ENCODE measurements at regions not wholly inside any gene's neighbourhood (a gene's known extent, or its start where the extent isn't known, plus 50 kb on each side); places are given as distances from the start of the nearest gene placed in this dataset.

DNA sequence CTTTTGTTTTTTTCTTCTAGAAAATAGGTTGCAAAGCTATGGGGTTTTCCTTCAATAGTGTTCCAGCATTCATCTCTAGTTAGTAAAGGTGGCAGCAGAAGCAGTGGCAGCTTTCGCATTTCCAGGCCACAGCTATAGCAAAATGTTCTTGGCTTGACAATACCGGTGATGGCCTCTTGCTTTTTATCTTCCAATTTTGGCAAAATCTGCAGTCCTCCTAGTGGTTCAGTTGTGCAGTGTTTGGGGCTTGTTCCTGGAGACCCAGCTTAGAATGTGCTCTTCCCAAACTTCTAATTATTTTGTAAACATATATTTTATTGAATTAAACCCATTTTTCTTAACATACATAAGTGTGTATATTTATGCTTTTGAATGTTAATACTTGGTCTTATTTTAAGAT is 370.6 kb upstream of the MAN1A1 start:
- H3K9ac ChIP-seq (ENCODE audit: low read depth, low read length), result no peak overlapping the region
- no peak overlapping the region for H3K4me3 ChIP-seq (ENCODE audit: low read depth, low read length)

DNA sequence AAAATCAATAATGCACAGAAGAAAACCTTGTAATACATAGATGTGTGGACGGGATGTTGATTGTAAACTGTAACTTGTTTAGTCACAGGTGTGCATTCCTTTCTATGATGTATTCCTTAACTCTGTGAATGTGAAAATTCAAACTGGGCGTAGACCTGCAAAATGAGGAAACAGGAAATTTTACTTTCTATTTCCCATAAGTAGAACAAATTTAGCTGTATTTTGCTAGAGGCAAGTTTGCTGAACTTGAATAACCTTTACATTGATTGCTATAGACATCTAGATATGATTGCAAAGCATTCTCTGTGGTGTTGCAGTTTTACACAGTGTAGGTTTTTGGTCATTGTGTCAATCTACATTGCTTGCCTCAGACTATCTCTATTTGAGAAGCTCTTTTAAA is 368.4 kb upstream of the MAN1A1 start:
- Histone ChIP-seq H3K9me3 (ENCODE audit: control insufficient read depth, insufficient read depth, low read length) (no peaks in the 10 kb centered on the region), H3K4me1 (ENCODE audit: control insufficient read depth, insufficient read depth, low read length) (peaks cover 7% of the 10 kb centered on the region; the same call in 1 of the 2 replicates), H3K27me3 (ENCODE audit: control insufficient read depth, insufficient read depth, low read length) (no peaks in the 10 kb centered on the region), H3K36me3 (ENCODE audit: control insufficient read depth, insufficient read depth, low read length) (no peaks in the 10 kb centered on the region), H3K9ac (ENCODE audit: low read depth, low read length) (no peak overlapping the region), H3K4me3 (ENCODE audit: low read depth, low read length) (no peak overlapping the region), H3K27ac (ENCODE audit: low read depth, low read length) (no peak overlapping the region)

More for the DNA sequence above, 370.6 kb upstream of the MAN1A1 start:
- Histone ChIP-seq H3K27ac (ENCODE audit: low read depth, low read length) (no peak overlapping the region), H3K4me1 (ENCODE audit: control insufficient read depth, insufficient read depth, low read length) (peaks cover 7% of the 10 kb centered on the region; the same call in 1 of the 2 replicates), H3K9me3 (ENCODE audit: control insufficient read depth, insufficient read depth, low read length) (no peaks in the 10 kb centered on the region), H3K27me3 (ENCODE audit: control insufficient read depth, insufficient read depth, low read length) (no peaks in the 10 kb centered on the region), H3K36me3 (ENCODE audit: control insufficient read depth, insufficient read depth, low read length) (no peaks in the 10 kb centered on the region)

DNA sequence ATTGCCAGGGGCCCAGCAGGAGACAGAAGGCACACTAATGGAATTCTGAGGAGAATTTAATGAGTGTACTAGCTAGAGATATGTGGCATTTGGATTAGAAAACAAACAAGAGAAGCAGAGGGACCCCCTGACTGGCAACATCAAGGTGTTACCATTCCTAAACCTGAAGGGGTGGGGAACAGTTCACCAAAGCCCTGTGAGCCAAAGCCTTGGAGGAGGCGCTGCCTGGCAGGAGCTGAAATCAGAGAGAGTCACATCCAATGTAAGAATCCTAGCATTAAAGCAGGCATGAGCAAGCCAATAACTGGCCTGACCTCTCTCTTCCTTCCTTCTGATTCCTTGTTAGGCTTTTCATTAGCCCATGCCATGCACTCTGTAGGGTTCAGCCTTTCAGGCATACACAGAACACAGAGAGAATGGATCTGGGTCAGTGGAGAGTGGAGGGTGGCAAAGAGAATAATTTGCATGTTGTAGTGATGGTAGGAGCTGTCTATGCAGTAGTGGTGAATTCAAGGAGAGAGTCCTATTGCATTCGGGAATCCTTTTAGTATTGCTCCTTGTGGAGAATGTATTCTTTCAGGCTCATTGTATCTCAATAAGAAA is 367.2 kb upstream of the MAN1A1 start:
- no peaks in the 10 kb centered on the region for H3K9me3 ChIP-seq (ENCODE audit: control insufficient read depth, insufficient read depth, low read length)
- peaks cover 7% of the 10 kb centered on the region; the same call in 1 of the 2 replicates for H3K4me1 ChIP-seq (ENCODE audit: control insufficient read depth, insufficient read depth, low read length)
- no peaks in the 10 kb centered on the region for H3K27me3 ChIP-seq (ENCODE audit: control insufficient read depth, insufficient read depth, low read length)
- no peak overlapping the region for H3K9ac ChIP-seq (ENCODE audit: low read depth, low read length)
- no peaks in the 10 kb centered on the region for H3K36me3 ChIP-seq (ENCODE audit: control insufficient read depth, insufficient read depth, low read length)
- no peak overlapping the region for H3K4me3 ChIP-seq (ENCODE audit: low read depth, low read length)
- H3K27ac ChIP-seq (ENCODE audit: low read depth, low read length), result no peak overlapping the region

DNA sequence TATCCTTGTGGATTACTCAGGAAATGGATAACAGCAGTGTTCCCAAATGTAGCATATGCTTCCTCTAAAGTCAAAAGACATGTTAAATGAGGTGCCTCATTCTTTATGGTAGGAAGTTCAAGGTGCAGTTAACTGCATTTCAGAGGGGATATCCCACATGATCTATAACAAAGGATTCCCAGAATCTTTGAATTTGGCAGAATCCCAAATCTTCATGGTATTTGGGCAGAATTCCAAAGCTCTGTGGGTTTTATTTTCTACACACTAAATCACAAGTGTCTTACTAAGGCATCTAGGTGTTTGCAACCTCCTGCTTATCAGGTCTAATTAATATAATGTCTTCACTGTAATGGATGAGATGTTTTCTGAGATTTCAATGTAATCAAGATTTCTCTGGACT is 364.3 kb upstream of the MAN1A1 start:
- no peaks in the 10 kb centered on the region for H3K27me3 ChIP-seq (ENCODE audit: control insufficient read depth, insufficient read depth, low read length)
- no peak overlapping the region for H3K27ac ChIP-seq (ENCODE audit: low read depth, low read length)
- H3K4me1 ChIP-seq (ENCODE audit: control insufficient read depth, insufficient read depth, low read length), result peaks cover 7% of the 10 kb centered on the region; the same call in 1 of the 2 replicates
- no peaks in the 10 kb centered on the region for H3K9me3 ChIP-seq (ENCODE audit: control insufficient read depth, insufficient read depth, low read length)
- no peaks in the 10 kb centered on the region for H3K36me3 ChIP-seq (ENCODE audit: control insufficient read depth, insufficient read depth, low read length)
- H3K4me3 ChIP-seq (ENCODE audit: low read depth, low read length), result no peak overlapping the region
- H3K9ac ChIP-seq (ENCODE audit: low read depth, low read length), result no peak overlapping the region

DNA sequence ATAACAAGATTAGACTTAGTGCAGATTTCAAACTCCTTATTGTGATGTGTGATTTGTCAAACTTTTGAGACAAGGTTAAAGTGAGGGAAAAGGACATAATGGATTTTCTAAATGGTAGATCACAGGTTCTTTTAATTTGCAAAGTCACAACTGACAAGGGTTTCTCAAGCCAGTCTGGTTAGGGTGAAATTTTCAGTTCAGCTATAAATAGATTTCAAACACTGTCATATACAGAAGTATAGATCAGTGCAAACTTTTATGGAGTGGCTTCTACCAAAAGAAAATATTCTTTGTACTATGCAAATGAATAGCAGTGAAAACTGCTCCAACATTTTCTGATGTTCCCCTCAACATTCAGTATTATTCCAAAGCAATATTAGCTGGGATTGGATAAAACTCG is 337.1 kb upstream of the MAN1A1 start:
- H3K9ac ChIP-seq (ENCODE audit: low read depth, low read length), result no peak overlapping the region
- H3K9me3 ChIP-seq (ENCODE audit: control insufficient read depth, insufficient read depth, low read length), result no peaks in the 10 kb centered on the region
- no peaks in the 10 kb centered on the region for H3K36me3 ChIP-seq (ENCODE audit: control insufficient read depth, insufficient read depth, low read length)
- H3K4me1 ChIP-seq (ENCODE audit: control insufficient read depth, insufficient read depth, low read length), result no peaks in the 10 kb centered on the region
- no peak overlapping the region for H3K4me3 ChIP-seq (ENCODE audit: low read depth, low read length)
- no peak overlapping the region for H3K27ac ChIP-seq (ENCODE audit: low read depth, low read length)
- no peaks in the 10 kb centered on the region for H3K27me3 ChIP-seq (ENCODE audit: control insufficient read depth, insufficient read depth, low read length)

DNA sequence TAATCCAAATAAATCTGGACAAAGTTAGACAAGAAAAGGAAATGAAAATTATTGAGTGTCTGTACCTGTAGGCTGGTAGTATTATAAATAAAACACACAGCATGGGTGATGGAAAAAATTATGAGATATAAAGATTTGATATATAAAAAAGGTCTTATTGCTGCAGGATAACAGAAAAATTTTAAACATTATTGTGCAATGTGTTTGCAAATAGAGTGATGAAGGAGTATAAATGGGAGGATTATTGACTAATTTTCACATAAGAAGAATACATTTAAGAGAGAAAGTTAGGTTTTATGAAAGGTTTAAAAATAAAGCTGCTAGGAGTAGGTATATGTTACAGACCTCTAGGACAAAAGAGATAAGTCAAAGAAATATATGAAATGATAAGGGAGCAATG is 336.7 kb upstream of the MAN1A1 start:
- Histone ChIP-seq H3K4me3 (ENCODE audit: low read depth, low read length) (no peak overlapping the region), H3K36me3 (ENCODE audit: control insufficient read depth, insufficient read depth, low read length) (no peaks in the 10 kb centered on the region), H3K4me1 (ENCODE audit: control insufficient read depth, insufficient read depth, low read length) (no peaks in the 10 kb centered on the region), H3K9me3 (ENCODE audit: control insufficient read depth, insufficient read depth, low read length) (no peaks in the 10 kb centered on the region), H3K9ac (ENCODE audit: low read depth, low read length) (no peak overlapping the region), H3K27me3 (ENCODE audit: control insufficient read depth, insufficient read depth, low read length) (no peaks in the 10 kb centered on the region), H3K27ac (ENCODE audit: low read depth, low read length) (no peak overlapping the region)

DNA sequence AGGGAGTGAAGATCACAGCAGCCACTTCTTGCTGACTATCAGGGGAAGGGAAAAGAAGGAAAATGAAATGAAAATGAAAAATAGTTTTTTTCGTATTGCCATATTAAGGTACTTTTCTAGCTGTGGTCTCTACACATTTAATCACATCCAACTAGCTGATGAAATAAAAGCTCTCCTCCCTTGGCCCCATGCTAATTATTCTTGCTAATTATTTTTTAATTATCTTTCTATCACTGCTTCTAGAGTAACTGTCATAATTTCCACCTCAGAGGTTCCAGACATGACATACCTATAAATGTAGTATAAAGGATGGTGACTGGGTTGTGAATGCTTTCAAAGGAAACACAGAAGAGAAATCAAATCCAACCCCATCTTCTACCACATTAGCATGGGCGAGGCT is 334.1 kb upstream of the MAN1A1 start:
- Histone ChIP-seq H3K27ac (ENCODE audit: low read depth, low read length) (no peak overlapping the region), H3K27me3 (ENCODE audit: control insufficient read depth, insufficient read depth, low read length) (no peaks in the 10 kb centered on the region), H3K36me3 (ENCODE audit: control insufficient read depth, insufficient read depth, low read length) (no peaks in the 10 kb centered on the region), H3K4me1 (ENCODE audit: control insufficient read depth, insufficient read depth, low read length) (no peaks in the 10 kb centered on the region), H3K9me3 (ENCODE audit: control insufficient read depth, insufficient read depth, low read length) (no peaks in the 10 kb centered on the region), H3K4me3 (ENCODE audit: low read depth, low read length) (no peak overlapping the region), H3K9ac (ENCODE audit: low read depth, low read length) (no peak overlapping the region)

DNA sequence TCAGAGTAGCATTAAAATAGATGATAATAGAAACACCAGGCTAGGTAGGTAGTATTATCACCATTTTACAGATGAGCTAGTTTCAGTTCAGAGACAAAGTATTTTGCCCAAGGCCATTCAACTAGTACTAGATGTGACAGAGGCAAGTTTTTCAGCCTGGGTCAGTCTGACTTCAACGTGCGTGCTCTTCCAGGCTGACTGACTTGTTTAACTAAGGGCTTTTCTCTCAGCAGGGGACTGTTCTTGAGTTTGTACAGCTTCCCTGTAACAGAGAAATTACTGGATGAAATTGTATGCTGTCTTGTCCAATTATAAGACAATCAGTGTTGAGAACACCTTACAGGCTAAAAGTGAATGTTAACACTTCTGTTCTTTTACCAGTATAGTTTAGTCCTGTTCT is 333.5 kb upstream of the MAN1A1 start:
- Histone ChIP-seq H3K27ac (ENCODE audit: low read depth, low read length) (no peak overlapping the region), H3K36me3 (ENCODE audit: control insufficient read depth, insufficient read depth, low read length) (no peaks in the 10 kb centered on the region), H3K9ac (ENCODE audit: low read depth, low read length) (no peak overlapping the region), H3K9me3 (ENCODE audit: control insufficient read depth, insufficient read depth, low read length) (no peaks in the 10 kb centered on the region), H3K27me3 (ENCODE audit: control insufficient read depth, insufficient read depth, low read length) (no peaks in the 10 kb centered on the region), H3K4me3 (ENCODE audit: low read depth, low read length) (no peak overlapping the region), H3K4me1 (ENCODE audit: control insufficient read depth, insufficient read depth, low read length) (no peaks in the 10 kb centered on the region)

DNA sequence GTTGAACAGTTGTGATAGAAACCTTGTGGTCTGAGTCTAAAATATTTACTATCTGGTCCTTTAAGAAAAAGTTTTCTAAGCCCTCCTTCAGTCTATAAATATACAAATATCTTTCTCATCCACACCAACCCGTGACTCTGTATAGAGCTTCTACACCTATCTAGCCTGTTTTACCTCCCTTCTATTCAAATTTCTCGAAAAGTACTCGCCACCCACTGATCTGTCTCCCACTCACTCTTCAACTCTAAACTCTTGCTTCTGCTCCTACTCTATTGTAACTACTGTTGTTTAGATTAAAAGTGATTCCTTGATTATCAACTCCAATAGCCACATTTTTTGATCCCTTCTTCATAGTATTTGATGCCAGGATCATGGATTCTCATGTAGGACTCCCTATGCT is 329.4 kb upstream of the MAN1A1 start:
- no peaks in the 10 kb centered on the region for H3K4me1 ChIP-seq (ENCODE audit: control insufficient read depth, insufficient read depth, low read length)
- H3K27ac ChIP-seq (ENCODE audit: low read depth, low read length), result no peak overlapping the region
- no peaks in the 10 kb centered on the region for H3K36me3 ChIP-seq (ENCODE audit: control insufficient read depth, insufficient read depth, low read length)
- no peak overlapping the region for H3K4me3 ChIP-seq (ENCODE audit: low read depth, low read length)
- H3K9ac ChIP-seq (ENCODE audit: low read depth, low read length), result no peak overlapping the region
- H3K27me3 ChIP-seq (ENCODE audit: control insufficient read depth, insufficient read depth, low read length), result no peaks in the 10 kb centered on the region
- no peaks in the 10 kb centered on the region for H3K9me3 ChIP-seq (ENCODE audit: control insufficient read depth, insufficient read depth, low read length)

DNA sequence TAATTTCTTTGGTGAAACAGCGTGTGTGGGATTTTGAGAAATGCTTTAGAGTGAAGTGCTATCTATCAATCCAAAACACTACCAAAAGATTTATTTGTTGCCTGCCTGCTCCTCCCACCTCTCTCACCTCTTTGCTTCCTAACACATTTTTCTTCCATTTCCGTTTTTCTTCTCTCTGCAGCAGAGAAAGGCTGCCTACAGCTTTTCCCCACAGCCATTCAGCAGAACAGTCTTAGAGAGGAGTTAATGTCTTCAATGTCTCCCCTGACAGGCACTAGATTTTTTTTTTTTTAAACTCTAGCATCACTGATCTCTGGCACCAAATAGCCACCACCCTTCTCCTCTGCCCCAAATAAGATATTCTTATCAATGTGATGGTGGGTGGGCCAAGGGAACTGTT is 327.8 kb upstream of the MAN1A1 start:
- Histone ChIP-seq H3K9me3 (ENCODE audit: control insufficient read depth, insufficient read depth, low read length) (no peaks in the 10 kb centered on the region), H3K4me3 (ENCODE audit: low read depth, low read length) (no peak overlapping the region), H3K9ac (ENCODE audit: low read depth, low read length) (no peak overlapping the region), H3K27me3 (ENCODE audit: control insufficient read depth, insufficient read depth, low read length) (no peaks in the 10 kb centered on the region), H3K36me3 (ENCODE audit: control insufficient read depth, insufficient read depth, low read length) (no peaks in the 10 kb centered on the region), H3K4me1 (ENCODE audit: control insufficient read depth, insufficient read depth, low read length) (peaks cover 11% of the 10 kb centered on the region; the same call in 1 of the 2 replicates), H3K27ac (ENCODE audit: low read depth, low read length) (no peak overlapping the region)

DNA sequence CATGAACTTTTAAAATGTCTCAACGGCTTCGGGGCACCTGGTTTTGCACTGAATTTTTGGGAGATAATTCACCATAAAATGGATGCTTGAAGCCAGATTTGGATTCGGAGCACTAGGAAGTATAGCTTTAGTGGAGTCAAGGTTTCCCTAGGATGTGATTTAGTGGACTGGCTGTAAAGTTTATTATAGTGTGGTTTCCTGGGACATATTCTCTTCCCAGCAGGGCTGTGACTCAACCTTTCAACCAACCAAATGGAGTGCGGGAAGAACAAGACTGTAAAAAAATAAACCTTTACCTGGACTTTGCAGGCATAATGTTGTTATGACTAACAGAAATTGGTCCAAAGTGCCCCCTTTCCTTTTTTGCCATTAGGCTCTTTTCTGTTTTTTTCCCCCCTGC is 327.4 kb upstream of the MAN1A1 start:
- no peaks in the 10 kb centered on the region for H3K27me3 ChIP-seq (ENCODE audit: control insufficient read depth, insufficient read depth, low read length)
- no peaks in the 10 kb centered on the region for H3K9me3 ChIP-seq (ENCODE audit: control insufficient read depth, insufficient read depth, low read length)
- no peak overlapping the region for H3K4me3 ChIP-seq (ENCODE audit: low read depth, low read length)
- H3K4me1 ChIP-seq (ENCODE audit: control insufficient read depth, insufficient read depth, low read length), result peaks cover 16% of the 10 kb centered on the region; the same call in 1 of the 2 replicates
- no peaks in the 10 kb centered on the region for H3K36me3 ChIP-seq (ENCODE audit: control insufficient read depth, insufficient read depth, low read length)
- H3K9ac ChIP-seq (ENCODE audit: low read depth, low read length), result no peak overlapping the region
- no peak overlapping the region for H3K27ac ChIP-seq (ENCODE audit: low read depth, low read length)

Measured in HUES48 (cell line).